ENCODE measurements at regions not wholly inside any gene's neighbourhood (a gene's known extent, or its start where the extent isn't known, plus 50 kb on each side); places are given as distances from the start of the nearest gene placed in this dataset.

GRCh38 chr6:78430521-78430920 lies 436.8 kb upstream of the IRAK1BP1 start:
- H3K9me3 ChIP-seq = no peaks in the 10 kb centered on the region
- no peak overlapping the region for H3K4me2 ChIP-seq
- DNase-seq = no peak
- ChIA-PET POLR2A (no interaction called here), CTCF (no interaction called here)
- H3K9ac ChIP-seq = no peak overlapping the region
- no peaks in the 10 kb centered on the region for H3F3A ChIP-seq (replicated peaks; ENCODE audit: insufficient read depth)
- no peaks in the 10 kb centered on the region for H4K20me1 ChIP-seq (ENCODE audit: insufficient read depth)
- H3K79me2 ChIP-seq (ENCODE audit: insufficient read depth) = no peaks in the 10 kb centered on the region
- WGBS (ENCODE audit: low lambda C conversion rate) = 7% methylated on average over 1 of the region's 1 CpG
- H3K9me2 ChIP-seq = no peaks in the 10 kb centered on the region
- TF ChIP-seq NRF1 (IDR thresholded peaks at IDR 0.05; ENCODE audit: low read depth, low read length) (no peak), POLR2AphosphoS5 (IDR thresholded peaks at IDR 0.05; ENCODE audit: low read depth, low read length) (no peak), TAF1 (IDR thresholded peaks at IDR 0.05; ENCODE audit: borderline replicate concordance, low read depth, low read length) (no peak), MEF2A (IDR thresholded peaks at IDR 0.05; ENCODE audit: borderline replicate concordance, low read depth) (no peak), RXRA (IDR thresholded peaks at IDR 0.05; ENCODE audit: borderline replicate concordance, low read depth) (no peak), ZBTB33 (IDR thresholded peaks at IDR 0.05; ENCODE audit: borderline replicate concordance, low read depth) (no peak), JUND (IDR thresholded peaks at IDR 0.05) (no peak), CHD2 (IDR thresholded peaks at IDR 0.05; ENCODE audit: low read length, partially characterized antibody) (no peak), MXI1 (IDR thresholded peaks at IDR 0.05; ENCODE audit: low read depth, low read length) (no peak), GABPA (IDR thresholded peaks at IDR 0.05; ENCODE audit: low read depth) (no peak), EP300 (IDR thresholded peaks at IDR 0.05; ENCODE audit: borderline replicate concordance in 1 of 2, low read depth in 1 of 2, low read length in 1 of 2) (no peak), EZH2phosphoT487 (IDR thresholded peaks at IDR 0.05; ENCODE audit: borderline replicate concordance, low read depth) (no peak), FOXM1 (IDR thresholded peaks at IDR 0.05; ENCODE audit: low read depth) (no peak), PBX3 (IDR thresholded peaks at IDR 0.05) (no peak), RCOR1 (IDR thresholded peaks at IDR 0.05; ENCODE audit: low read length) (no peak), CTCF (IDR thresholded peaks at IDR 0.05) (no peak), TEAD4 (IDR thresholded peaks at IDR 0.05; ENCODE audit: borderline replicate concordance, insufficient read depth) (no peak), IRF3 (IDR thresholded peaks at IDR 0.05; ENCODE audit: low read depth, low read length) (no peak)
- no peak overlapping the region for H2AFZ ChIP-seq (ENCODE audit: low read depth)
- no peaks in the 10 kb centered on the region for H3K27me3 ChIP-seq (ENCODE audit: insufficient read depth)
- no peak overlapping the region for H3K4me3 ChIP-seq (ENCODE audit: low read depth in 2 of 2, low read length in 1 of 2)
- no peaks in the 10 kb centered on the region for H3K36me3 ChIP-seq (replicated peaks in 1 of 2; ENCODE audit: control insufficient read depth in 1 of 2, insufficient read depth in 2 of 2, low read length in 1 of 2)
- H3K4me1 ChIP-seq (ENCODE audit: control insufficient read depth in 1 of 2, insufficient read depth in 2 of 2, low read depth in 1 of 2, low read length in 1 of 2) = no peaks in the 10 kb centered on the region
- no peak overlapping the region for H3K27ac ChIP-seq (ENCODE audit: low read depth in 2 of 2, low read length in 1 of 2)
